Adrenal gland (tissue), 9 donors: ENCODE measurements at regions not wholly inside any gene's neighbourhood (a gene's known extent, or its start where the extent isn't known, plus 50 kb on each side); places are given as distances from the start of the nearest gene placed in this dataset.

Source experiments
- DNase-seq, 7 donors: peaks; one replicate each; pipeline ENCODE4 v3.0.0-alpha.2; 2019 to 2020
- H3K27ac ChIP-seq, 5 donors: fragments of 200-600 bp; sonication (generic) in 4 of 5; 1 replicate in 3 of 5; 2 replicates in 2 of 5; pipeline versions ENCODE4 v1.5.1 to v1.8.0; 2016 to 2020; ENCODE audit warnings: mild to moderate bottlenecking in 1 of 5
- H3K27me3 ChIP-seq: fragments of 200-600 bp; 2 replicates; pipeline ENCODE4 v1.8.0; 2021
- H3K36me3 ChIP-seq, 2 donors: fragments of 200-600 bp; replicated peaks in 1 of 2; 1 replicate in 1 of 2; 2 replicates in 1 of 2; pipeline versions ENCODE4 v1.5.1 to v1.8.0; 2018 to 2022
- H3K4me1 ChIP-seq, 2 donors: fragments of 200-600 bp; replicated peaks in 1 of 2; 1 replicate in 1 of 2; 2 replicates in 1 of 2; pipeline versions ENCODE4 v1.5.1 to v1.8.0; 2018 to 2021
- H3K4me3 ChIP-seq, 4 donors: fragments of 200-600 bp; sonication (generic) in 3 of 4; one replicate each; pipeline ENCODE4 v1.5.1; 2016 to 2018
- H3K9me3 ChIP-seq, 3 donors: fragments of 200-600 bp; sonication (generic) in 1 of 3; replicated peaks in 1 of 3; 1 replicate in 2 of 3; 2 replicates in 1 of 3; pipeline versions ENCODE4 v1.5.1 to v1.8.0; 2016 to 2021
- CTCF ChIP-seq, 6 experiments: fragments of 450-650 bp in 4 of 6; fragments of 200-600 bp in 2 of 6; sonication (generic) in 1 of 6; IDR thresholded peaks; 1 replicate in 5 of 6; 2 replicates in 1 of 6; pipeline versions ENCODE4 v1.5.1 to v1.8.0; 2016 to 2021; ENCODE audit warnings: antibody characterized with exemption in 6 of 6, mild to moderate bottlenecking in 2 of 6, moderate library complexity in 1 of 6
- POLR2A ChIP-seq, 2 donors: fragments of 450-650 bp; IDR thresholded peaks; one replicate each; pipeline ENCODE4 v1.6.1; 2017; ENCODE audit warnings: antibody characterized with exemption in 2 of 2, mild to moderate bottlenecking in 2 of 2, moderate library complexity in 1 of 2
- WGBS, 4 donors: extraction: QIAGEN DNeasy Blood & Tissue Kit in 2 of 4; methylation state at CpG; one replicate each; pipeline versions ENCODE4 v1.1.5 to v1.1.7; 2013 to 2017; 5-methylcytosine and 5-hydroxymethylcytosine counted together
- intact Hi-C, 2 donors: fragments of 100-400 bp; cut with DNase I; formaldehyde crosslinking; loops; one replicate each; pipeline versions ENCODE4 v1.14.1 to v1.15.0; 2022 to 2023
- donor health status: healthy with polysubstance abuse.
- donor health status: Bipolar disorder and iron deficiency.
- donor health status: DM: yes; HTN: yes; CAD: no.
- donor health status: DM: no; HTN: no; CAD: no.
- donor health status: DM: no; HTN: no; CAD: no.

GRCh38 chr18:34604591-34604990, 105.5 kb upstream of the DTNA start:
- no peaks in the 10 kb centered on the region for H3K36me3 ChIP-seq
- intact Hi-C loops: no loop called here
- no peak for DNase-seq
- H3K4me1 ChIP-seq: peaks cover 0 to 6% of the 10 kb centered on the region in 2 donors
- no peak overlapping the region for H3K4me3 ChIP-seq
- H3K9me3 ChIP-seq: no peaks in the 10 kb centered on the region
- WGBS, 4 donors: 48 to 62% (median 52%) methylated on average over 2 of the region's 2 CpGs
- no peaks in the 10 kb centered on the region for H3K27me3 ChIP-seq
- TF ChIP-seq POLR2A (IDR thresholded peaks at IDR 0.05) (no peak), CTCF (IDR thresholded peaks at IDR 0.05) (no peak)
- no peak overlapping the region for H3K27ac ChIP-seq

GRCh38 chr18:34606851-34607250, 103.2 kb upstream of the DTNA start:
- intact Hi-C loops: no loop called here

GRCh38 chr18:34608064-34608463, 102.0 kb upstream of the DTNA start:
- no peaks in the 10 kb centered on the region for H3K9me3 ChIP-seq
- TF ChIP-seq CTCF (IDR thresholded peaks at IDR 0.05): no peak
- no peak for TF ChIP-seq POLR2A (IDR thresholded peaks at IDR 0.05)
- 75 to 85% (median 82%) methylated on average over 2 of the region's 2 CpGs for WGBS, 4 donors
- peaks cover 0 to 6% of the 10 kb centered on the region in 2 donors for H3K4me1 ChIP-seq
- no peak overlapping the region for H3K27ac ChIP-seq
- no peak overlapping the region for H3K4me3 ChIP-seq
- intact Hi-C loops: no loop called here
- H3K36me3 ChIP-seq: no peaks in the 10 kb centered on the region
- DNase-seq: no peak
- H3K27me3 ChIP-seq: no peaks in the 10 kb centered on the region

More at GRCh38 chr18:34606851-34607250, 103.2 kb upstream of the DTNA start:
- 82 to 85% (median 84%) methylated on average over 3 of the region's 3 CpGs for WGBS, 4 donors
- H3K27me3 ChIP-seq: no peaks in the 10 kb centered on the region
- no peaks in the 10 kb centered on the region for H3K36me3 ChIP-seq
- no peak overlapping the region for H3K4me3 ChIP-seq
- no peak for TF ChIP-seq POLR2A (IDR thresholded peaks at IDR 0.05)
- no peak for TF ChIP-seq CTCF (IDR thresholded peaks at IDR 0.05)
- no peaks in the 10 kb centered on the region for H3K9me3 ChIP-seq
- no peak for DNase-seq
- peaks cover 0 to 6% of the 10 kb centered on the region in 2 donors for H3K4me1 ChIP-seq
- no peak overlapping the region for H3K27ac ChIP-seq

GRCh38 chr18:34609986-34610648, 100.0 kb upstream of the DTNA start:
- no peaks in the 10 kb centered on the region for H3K27me3 ChIP-seq
- TF ChIP-seq CTCF (IDR thresholded peaks at IDR 0.05): no peak
- TF ChIP-seq POLR2A (IDR thresholded peaks at IDR 0.05): no peak
- 80 to 85% (median 83%) methylated on average over 4 of the region's 4 CpGs for WGBS, 4 donors
- intact Hi-C loops: no loop called here
- no peak for DNase-seq
- peaks cover 0 to 1% of the 10 kb centered on the region in 2 donors for H3K4me1 ChIP-seq
- no peaks in the 10 kb centered on the region for H3K9me3 ChIP-seq
- no peak overlapping the region for H3K27ac ChIP-seq
- H3K36me3 ChIP-seq: no peaks in the 10 kb centered on the region
- H3K4me3 ChIP-seq: no peak overlapping the region
